Stimulated activated naive B cell treated with anti-CD40 and anti-IgM and Interleukin-4, amounts not matched to agents 10 μg/mL and 1 μg/mL and 100 μg/mL, for 72 hours (primary cell): ENCODE measurements at regions not wholly inside any gene's neighbourhood (a gene's known extent, or its start where the extent isn't known, plus 50 kb on each side); places are given as distances from the start of the nearest gene placed in this dataset.
A peak's percentile ranks its signal among the peaks of the same experiment; 100 is the strongest.

Experiments
- ATAC-seq, 2 donors: fragments of 150-1000 bp; cut with Tn5 transposase; replicated peaks; 2 replicates each; pipeline ENCODE4 v1.10.0; 2021; ENCODE audit warnings: moderate library complexity in 1 of 2
- DNase-seq: peaks from one replicate; pipeline ENCODE4 v3.0.0; 2021
- H3K27ac Mint-ChIP-seq: one replicate; pipeline ENCODE4 v1.8.0; 2022; ENCODE audit warnings: mild to moderate bottlenecking, mixed read lengths
- H3K27me3 Mint-ChIP-seq, 2 donors: one replicate each; pipeline ENCODE4 v1.8.0; 2022; ENCODE audit warnings: mixed read lengths in 2 of 2
- H3K36me3 Mint-ChIP-seq, 2 donors: one replicate each; pipeline ENCODE4 v1.8.0; 2022; ENCODE audit warnings: mixed read lengths in 2 of 2, mild to moderate bottlenecking in 1 of 2
- H3K4me1 Mint-ChIP-seq, 2 donors: one replicate each; pipeline ENCODE4 v1.8.0; 2022; ENCODE audit warnings: mixed read lengths in 2 of 2, mild to moderate bottlenecking in 1 of 2
- H3K4me3 Mint-ChIP-seq, 2 donors: one replicate each; pipeline ENCODE4 v1.8.0; 2022; ENCODE audit warnings: mild to moderate bottlenecking in 2 of 2, mixed read lengths in 2 of 2, moderate library complexity in 1 of 2
- H3K9me3 Mint-ChIP-seq, 2 donors: one replicate each; pipeline ENCODE4 v1.8.0; 2022; ENCODE audit warnings: mixed read lengths in 2 of 2, mild to moderate bottlenecking in 1 of 2

DNA sequence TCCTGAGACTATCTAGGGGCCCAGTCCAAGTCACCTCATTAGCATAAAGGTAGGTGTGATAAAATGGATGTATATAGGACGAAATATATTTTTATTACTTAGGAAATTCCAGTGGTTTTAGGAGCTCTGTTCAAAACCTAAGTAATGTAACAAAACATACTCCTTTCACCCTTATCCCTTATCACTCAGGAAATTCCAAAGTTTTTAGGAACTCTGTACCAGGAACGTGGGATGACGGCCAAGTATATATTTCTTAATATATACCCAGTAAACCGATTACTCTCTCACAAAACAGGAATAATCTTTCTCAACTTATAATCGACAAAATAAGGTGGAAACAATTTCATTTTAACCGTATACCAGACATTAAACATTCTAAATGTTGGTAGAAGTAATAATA, 195.7 kb downstream of the ZPLD1 start:
- H3K27me3 Mint-ChIP-seq: no peaks in the 10 kb centered on the region
- DNase-seq (no peak), ATAC-seq (no peak)
- H3K36me3 Mint-ChIP-seq: no peaks in the 10 kb centered on the region
- no peaks in the 10 kb centered on the region for H3K4me1 Mint-ChIP-seq
- H3K4me3 Mint-ChIP-seq: no peak overlapping the region
- H3K9me3 Mint-ChIP-seq: peaks cover 0 to 4% of the 10 kb centered on the region in 2 donors
- no peak overlapping the region for H3K27ac Mint-ChIP-seq

DNA sequence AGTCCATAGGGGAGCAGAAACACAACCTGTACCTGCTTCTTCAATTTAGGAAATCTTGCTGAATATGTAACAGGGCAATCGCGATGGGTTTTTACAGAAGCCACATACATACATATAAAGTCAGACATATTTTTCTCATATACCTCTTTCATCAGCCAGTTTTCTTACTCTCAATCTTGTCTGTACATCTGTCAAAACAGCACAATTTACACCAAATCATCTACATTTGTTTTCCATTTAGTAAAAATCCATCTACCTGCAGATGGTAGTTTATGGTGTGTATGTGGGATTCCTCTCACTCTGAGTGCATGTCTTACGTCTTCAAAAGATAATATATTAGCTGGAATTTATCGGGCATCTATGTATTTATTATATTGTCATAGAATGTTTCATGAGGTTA, 208.7 kb downstream of the ZPLD1 start:
- Mint-ChIP-seq H3K9me3 (peaks cover 0 to 2% of the 10 kb centered on the region in 2 donors), H3K27ac (no peak overlapping the region), H3K4me1 (no peaks in the 10 kb centered on the region), H3K36me3 (no peaks in the 10 kb centered on the region), H3K4me3 (no peak overlapping the region), H3K27me3 (peaks cover 0 to 6% of the 10 kb centered on the region in 2 donors)
- no peak for ATAC-seq
- no peak for DNase-seq

DNA sequence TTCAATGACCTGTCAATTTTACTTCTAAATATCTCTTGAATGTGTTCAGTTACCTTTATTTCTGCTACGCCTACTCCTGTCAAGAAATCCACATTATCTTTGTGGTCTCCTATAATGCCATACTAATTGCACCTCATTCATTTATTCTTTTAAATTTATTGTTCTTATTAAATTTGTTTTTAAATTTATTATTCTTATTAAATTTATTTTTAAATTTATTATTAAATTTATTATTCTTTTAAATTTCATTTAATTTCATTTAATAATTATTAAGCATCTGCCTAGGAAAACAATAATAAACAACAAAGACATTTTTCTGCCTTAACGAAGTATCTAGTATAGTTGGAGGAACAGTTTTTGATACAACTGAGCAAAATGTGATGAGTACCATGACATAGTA, 211.7 kb downstream of the ZPLD1 start:
- Mint-ChIP-seq H3K9me3 (peaks cover 0 to 2% of the 10 kb centered on the region in 2 donors), H3K36me3 (no peaks in the 10 kb centered on the region), H3K4me3 (no peak overlapping the region), H3K27ac (no peak overlapping the region), H3K4me1 (no peaks in the 10 kb centered on the region), H3K27me3 (peaks cover 0 to 6% of the 10 kb centered on the region in 2 donors)
- DNase-seq (no peak), ATAC-seq (no peak)

DNA sequence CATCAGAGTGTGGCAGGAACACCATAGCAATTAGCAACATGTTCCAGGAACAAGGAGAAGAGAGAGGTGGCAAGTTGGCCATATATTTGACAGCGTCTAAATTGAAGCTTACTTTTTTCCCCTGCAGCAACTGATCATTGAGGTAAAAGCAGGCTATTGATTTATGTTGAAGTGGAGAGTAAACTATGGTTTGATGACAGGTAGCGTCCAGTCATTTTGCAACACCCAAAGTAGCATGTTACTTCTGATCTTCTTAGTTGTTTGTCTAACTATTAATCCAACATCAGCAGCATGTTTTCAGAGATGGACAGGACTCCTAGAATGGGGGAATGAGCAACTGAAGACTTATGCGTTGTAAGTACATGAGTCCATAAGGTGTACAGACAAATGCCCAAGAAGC, 225.8 kb downstream of the ZPLD1 start:
- ATAC-seq (no peak), DNase-seq (no peak)
- H3K9me3 Mint-ChIP-seq: peaks cover 0 to 1% of the 10 kb centered on the region in 2 donors
- H3K27me3 Mint-ChIP-seq: peaks cover 6 to 9% of the 10 kb centered on the region in 2 donors
- H3K36me3 Mint-ChIP-seq: no peaks in the 10 kb centered on the region
- no peak overlapping the region for H3K4me3 Mint-ChIP-seq
- no peaks in the 10 kb centered on the region for H3K4me1 Mint-ChIP-seq
- no peak overlapping the region for H3K27ac Mint-ChIP-seq

DNA sequence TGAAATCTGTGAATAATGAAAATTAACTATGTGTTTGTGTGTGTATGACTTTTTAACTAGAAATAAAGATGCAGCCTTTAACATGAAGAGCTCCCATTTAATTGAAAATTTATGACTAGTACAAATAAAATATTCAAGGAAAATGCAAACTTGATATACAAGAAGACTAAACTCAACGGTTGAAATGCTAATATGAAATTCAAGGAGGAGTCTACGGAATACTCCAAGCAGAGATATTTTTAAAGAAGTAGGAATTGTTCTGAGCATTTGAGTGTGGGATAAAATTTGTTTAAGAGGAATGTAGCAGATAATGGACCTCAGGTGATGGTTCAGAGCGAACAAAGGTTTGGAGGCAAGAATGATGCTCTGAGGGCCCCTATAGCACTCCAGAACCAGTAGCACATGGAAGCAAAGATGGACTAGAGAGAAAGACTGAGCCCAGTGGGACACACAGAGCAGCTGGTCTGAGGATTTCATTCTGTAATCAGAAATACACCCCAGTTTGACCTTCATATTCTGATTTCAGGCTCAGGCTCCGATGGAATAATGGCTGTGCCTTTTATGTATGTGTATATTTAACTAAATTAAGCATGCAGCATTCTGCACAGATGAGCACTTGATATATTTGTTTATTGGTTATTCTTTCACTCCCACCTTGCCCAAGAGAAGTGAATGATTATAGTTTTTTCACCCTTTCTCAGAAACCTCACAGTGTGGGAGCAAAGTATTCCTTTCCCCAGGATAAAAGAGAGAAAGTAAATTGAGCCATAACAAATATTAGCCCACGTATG, 227.1 kb downstream of the ZPLD1 start:
- Mint-ChIP-seq H3K36me3 (no peaks in the 10 kb centered on the region), H3K9me3 (peaks cover 0 to 1% of the 10 kb centered on the region in 2 donors), H3K4me1 (no peaks in the 10 kb centered on the region), H3K4me3 (no peak overlapping the region), H3K27me3 (peaks cover 5 to 9% of the 10 kb centered on the region in 2 donors), H3K27ac (no peak overlapping the region)
- ATAC-seq (no peak), DNase-seq (no peak)

DNA sequence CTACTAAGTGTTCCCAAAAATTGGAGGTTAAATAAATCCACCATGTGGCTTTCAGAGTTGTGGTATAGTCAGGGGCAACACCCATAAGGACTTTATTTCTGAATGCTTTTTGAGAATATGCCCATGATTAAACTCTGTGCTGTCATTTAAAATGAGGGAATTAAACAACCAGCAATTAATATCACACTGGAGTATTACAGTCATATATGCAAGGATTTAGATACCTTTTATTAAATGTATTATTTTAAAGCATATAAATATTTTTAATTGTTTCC, 227.6 kb downstream of the ZPLD1 start:
- H3K36me3 Mint-ChIP-seq: no peaks in the 10 kb centered on the region

DNA sequence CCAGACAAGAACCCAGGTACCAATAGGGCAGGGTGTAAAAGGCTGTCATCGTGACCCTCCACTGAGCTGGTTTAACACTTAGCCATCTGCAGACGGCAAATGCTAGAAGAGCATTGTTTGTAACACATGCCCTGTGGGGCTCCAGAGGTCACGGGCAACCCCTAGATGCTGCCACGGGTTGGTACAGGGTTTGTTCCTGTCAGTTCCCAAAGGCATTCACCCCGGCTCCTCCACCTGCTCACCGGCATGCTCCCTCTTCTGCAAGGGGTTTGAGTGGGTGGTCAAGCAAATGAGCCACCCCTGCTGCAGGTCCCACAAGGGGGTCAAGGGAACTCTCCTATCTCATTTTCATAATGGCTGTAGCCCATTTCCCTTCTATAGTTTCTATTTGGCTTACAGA, 229.3 kb downstream of the ZPLD1 start:
- H3K4me3 Mint-ChIP-seq: no peak overlapping the region
- ATAC-seq (no peak), DNase-seq (no peak)
- no peak overlapping the region for H3K27ac Mint-ChIP-seq
- H3K9me3 Mint-ChIP-seq: no peaks in the 10 kb centered on the region
- peaks cover 9 to 12% of the 10 kb centered on the region in 2 donors for H3K27me3 Mint-ChIP-seq
- H3K4me1 Mint-ChIP-seq: no peaks in the 10 kb centered on the region
- no peaks in the 10 kb centered on the region for H3K36me3 Mint-ChIP-seq

More for the DNA sequence above, 227.6 kb downstream of the ZPLD1 start:
- no peak overlapping the region for H3K27ac Mint-ChIP-seq
- H3K9me3 Mint-ChIP-seq: peaks cover 0 to 1% of the 10 kb centered on the region in 2 donors
- ATAC-seq: no peak
- peaks cover 9% of the 10 kb centered on the region in 2 donors for H3K27me3 Mint-ChIP-seq
- no peak overlapping the region for H3K4me3 Mint-ChIP-seq
- DNase-seq: no peak
- no peaks in the 10 kb centered on the region for H3K4me1 Mint-ChIP-seq

DNA sequence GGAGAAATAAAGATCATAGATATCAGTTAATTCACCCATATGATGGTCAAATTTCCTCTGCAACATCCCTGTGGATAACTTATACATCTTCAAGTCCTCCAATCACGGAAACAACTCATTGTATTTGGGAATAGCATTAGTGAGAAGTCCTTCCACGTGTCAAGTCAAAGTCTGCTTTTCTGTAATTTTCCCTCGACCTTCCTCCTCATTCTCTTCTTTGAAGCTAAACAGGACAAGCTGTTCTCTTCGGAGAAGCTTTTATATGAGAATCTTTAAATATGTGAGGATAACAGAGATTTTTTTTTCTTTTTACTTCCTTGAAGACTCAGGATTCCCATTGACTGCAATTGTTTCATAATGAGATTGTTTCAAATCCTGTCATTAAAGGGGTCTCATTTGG, 230.4 kb downstream of the ZPLD1 start:
- Mint-ChIP-seq H3K9me3 (no peaks in the 10 kb centered on the region), H3K4me3 (no peak overlapping the region), H3K27ac (no peak overlapping the region), H3K4me1 (no peaks in the 10 kb centered on the region), H3K27me3 (peaks cover 9 to 14% of the 10 kb centered on the region in 2 donors), H3K36me3 (no peaks in the 10 kb centered on the region)
- no peak for ATAC-seq
- DNase-seq: no peak

DNA sequence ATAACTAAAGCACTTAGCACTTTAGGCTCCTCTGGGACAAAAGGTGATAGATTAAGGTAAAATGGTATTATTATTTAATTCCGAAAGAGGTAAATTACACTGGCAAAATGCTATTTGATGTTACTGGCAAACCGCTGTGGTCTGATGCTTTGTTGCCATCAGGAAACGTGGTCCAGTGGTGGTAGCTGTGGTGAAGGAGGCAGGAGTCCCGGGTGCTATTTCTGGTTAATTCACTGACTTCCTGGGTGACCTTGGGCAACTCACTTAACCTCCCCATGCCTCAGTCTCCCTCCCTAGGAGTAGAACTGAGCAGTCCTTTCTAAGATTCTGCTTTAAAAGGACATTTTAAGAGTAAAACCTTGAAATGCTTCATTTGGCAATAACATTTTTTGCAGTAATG, 233.4 kb downstream of the ZPLD1 start:
- ATAC-seq: no peak
- no peak overlapping the region for H3K27ac Mint-ChIP-seq
- no peaks in the 10 kb centered on the region for H3K4me1 Mint-ChIP-seq

DNA sequence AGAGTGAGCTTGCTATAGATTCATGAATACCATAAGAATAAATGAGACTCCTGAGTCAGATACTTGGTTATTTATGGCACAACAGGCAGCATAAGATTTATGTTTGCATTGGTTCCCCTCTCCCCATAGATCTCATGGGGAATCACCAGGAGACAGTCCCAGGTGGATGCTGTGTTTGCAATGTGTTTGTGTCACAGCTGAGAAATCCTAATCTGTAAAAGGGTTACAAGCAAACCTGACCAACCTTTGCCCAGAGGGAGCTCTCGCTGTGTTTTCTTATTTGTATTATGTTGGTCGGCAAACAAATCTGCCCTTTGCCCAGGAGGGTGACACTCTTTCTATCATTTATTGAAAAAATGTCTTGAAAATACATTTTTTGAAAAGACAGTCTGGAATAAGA, 236.2 kb downstream of the ZPLD1 start:
- no peaks in the 10 kb centered on the region for H3K36me3 Mint-ChIP-seq

More for the DNA sequence above, 233.4 kb downstream of the ZPLD1 start:
- DNase-seq: no peak
- Mint-ChIP-seq H3K27me3 (peaks cover 9 to 14% of the 10 kb centered on the region in 2 donors), H3K36me3 (no peaks in the 10 kb centered on the region), H3K4me3 (no peak overlapping the region), H3K9me3 (no peaks in the 10 kb centered on the region)

DNA sequence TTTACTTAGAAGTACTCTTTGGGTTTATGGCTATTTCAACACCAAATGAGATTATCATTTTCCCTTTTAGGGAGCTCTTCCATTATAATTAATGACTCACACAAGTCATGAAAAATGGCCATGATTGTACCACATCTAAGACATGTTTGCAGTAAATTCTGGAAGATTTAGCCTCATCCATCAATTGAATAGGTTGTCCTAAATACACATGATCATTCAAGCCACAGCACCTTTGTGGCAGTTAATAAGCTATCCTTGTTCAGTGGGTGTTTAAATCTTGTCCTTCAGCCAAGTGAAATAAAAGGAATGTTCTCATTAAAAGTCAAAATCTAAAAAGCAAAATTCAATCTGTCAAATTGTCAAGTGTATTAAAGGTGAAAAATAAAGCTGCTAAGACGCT, 237.5 kb downstream of the ZPLD1 start:
- H3K9me3 Mint-ChIP-seq: no peaks in the 10 kb centered on the region
- no peak overlapping the region for H3K27ac Mint-ChIP-seq

More for the DNA sequence above, 236.2 kb downstream of the ZPLD1 start:
- Mint-ChIP-seq H3K27me3 (peaks cover 7 to 16% of the 10 kb centered on the region in 2 donors), H3K4me3 (no peak overlapping the region), H3K27ac (no peak overlapping the region), H3K4me1 (peaks cover 0 to 5% of the 10 kb centered on the region in 2 donors), H3K9me3 (no peaks in the 10 kb centered on the region)
- DNase-seq (no peak), ATAC-seq (no peak)

DNA sequence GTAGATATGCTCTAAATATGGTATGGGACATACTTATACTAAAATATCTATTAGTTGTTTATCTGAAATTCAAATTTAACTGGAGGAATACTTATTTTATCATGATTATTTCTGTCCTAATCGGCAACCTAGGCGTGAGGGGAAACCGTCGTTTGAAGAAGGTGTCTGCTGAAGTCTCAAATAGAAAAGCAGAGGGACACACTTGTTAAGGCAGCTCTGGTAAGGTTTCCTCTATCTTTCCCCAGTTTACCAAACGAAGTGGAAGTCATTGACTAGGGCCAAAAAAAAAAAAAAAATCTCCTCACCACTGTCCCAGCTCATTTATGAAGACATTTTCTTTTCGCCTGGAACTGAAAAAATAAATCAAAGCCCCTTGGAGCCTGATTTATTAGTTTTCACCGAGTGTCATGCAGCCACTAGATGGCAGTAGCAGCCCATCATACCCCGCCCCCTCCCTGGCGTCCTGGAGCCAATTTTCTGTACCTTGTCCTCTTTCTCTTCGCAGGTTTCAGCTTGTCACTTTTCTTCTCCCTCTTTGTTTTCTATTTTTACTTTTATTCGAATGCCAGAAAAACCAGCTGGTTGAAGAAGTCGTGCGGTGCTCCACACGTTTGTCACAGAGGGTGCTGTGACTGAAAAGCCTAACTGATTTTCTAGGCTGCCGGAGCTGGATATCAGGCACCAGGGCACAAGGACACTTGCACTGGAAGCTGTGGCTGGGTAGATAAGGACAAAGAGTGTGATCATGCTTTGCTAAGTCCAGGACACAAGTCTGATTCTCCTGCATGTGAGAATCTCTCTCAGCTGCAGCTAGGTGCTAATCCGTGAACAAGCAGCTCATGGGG, 238.7 kb downstream of the ZPLD1 start:
- DNase-seq (peak; percentile 15), ATAC-seq (peak; percentile 72 to 74)
- Mint-ChIP-seq H3K4me3 (no peak overlapping the region), H3K4me1 (peaks cover 0 to 5% of the 10 kb centered on the region in 2 donors), H3K36me3 (no peaks in the 10 kb centered on the region), H3K27ac (no peak overlapping the region), H3K27me3 (peaks cover 7 to 12% of the 10 kb centered on the region in 2 donors), H3K9me3 (no peaks in the 10 kb centered on the region)

More for the DNA sequence above, 237.5 kb downstream of the ZPLD1 start:
- Mint-ChIP-seq H3K36me3 (no peaks in the 10 kb centered on the region), H3K4me1 (peaks cover 0 to 5% of the 10 kb centered on the region in 2 donors), H3K27me3 (peaks cover 7 to 12% of the 10 kb centered on the region in 2 donors), H3K4me3 (no peak overlapping the region)
- no peak for DNase-seq
- no peak for ATAC-seq

DNA sequence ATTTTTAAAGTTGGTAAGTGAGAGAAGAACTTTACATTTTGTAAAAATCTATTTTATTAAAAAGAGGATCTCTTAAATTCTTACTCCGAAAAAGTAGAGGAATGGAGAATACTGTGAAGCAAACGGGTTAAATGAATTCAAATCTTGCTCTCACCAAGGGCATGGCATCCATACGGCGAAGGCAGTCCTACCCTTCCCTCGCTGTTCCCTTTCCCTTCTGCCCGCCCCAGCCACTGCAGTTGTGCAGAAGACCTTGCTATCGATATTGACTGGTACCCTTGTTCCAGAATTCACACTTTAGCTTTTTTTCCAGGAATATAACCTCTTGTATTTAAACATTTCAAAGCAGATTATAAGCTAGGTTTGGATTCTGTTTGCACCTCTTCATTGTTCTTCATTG, 239.5 kb downstream of the ZPLD1 start:
- no peak for DNase-seq
- H3K4me1 Mint-ChIP-seq: peaks cover 0 to 5% of the 10 kb centered on the region in 2 donors
- no peak overlapping the region for H3K27ac Mint-ChIP-seq
- ATAC-seq: no peak
- no peak overlapping the region for H3K4me3 Mint-ChIP-seq
- H3K27me3 Mint-ChIP-seq: peaks cover 6 to 10% of the 10 kb centered on the region in 2 donors
- no peaks in the 10 kb centered on the region for H3K9me3 Mint-ChIP-seq
- H3K36me3 Mint-ChIP-seq: no peaks in the 10 kb centered on the region

DNA sequence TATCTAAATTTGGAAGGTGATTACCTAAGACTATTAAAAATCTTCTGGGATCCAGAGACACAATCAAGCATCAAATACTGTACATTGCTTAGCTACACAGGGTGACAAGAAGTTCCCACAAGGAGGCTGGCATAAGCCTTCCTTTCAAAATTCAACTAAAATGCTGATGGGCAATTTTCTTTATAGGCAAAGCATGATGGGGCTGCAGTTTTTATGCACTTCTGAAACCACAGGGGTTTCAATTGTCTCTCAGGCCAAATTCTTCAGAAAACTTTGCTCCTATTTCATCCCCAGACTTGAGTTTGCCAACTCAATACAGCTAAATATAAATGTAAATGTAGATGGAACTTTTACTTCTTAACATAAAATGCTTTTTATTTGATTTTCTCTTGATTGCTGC, 241.6 kb downstream of the ZPLD1 start:
- DNase-seq (no peak), ATAC-seq (no peak)
- no peaks in the 10 kb centered on the region for H3K9me3 Mint-ChIP-seq
- no peak overlapping the region for H3K27ac Mint-ChIP-seq
- peaks cover 0 to 5% of the 10 kb centered on the region in 2 donors for H3K4me1 Mint-ChIP-seq
- H3K27me3 Mint-ChIP-seq: peaks cover 6 to 12% of the 10 kb centered on the region in 2 donors
- H3K4me3 Mint-ChIP-seq: no peak overlapping the region
- H3K36me3 Mint-ChIP-seq: no peaks in the 10 kb centered on the region

DNA sequence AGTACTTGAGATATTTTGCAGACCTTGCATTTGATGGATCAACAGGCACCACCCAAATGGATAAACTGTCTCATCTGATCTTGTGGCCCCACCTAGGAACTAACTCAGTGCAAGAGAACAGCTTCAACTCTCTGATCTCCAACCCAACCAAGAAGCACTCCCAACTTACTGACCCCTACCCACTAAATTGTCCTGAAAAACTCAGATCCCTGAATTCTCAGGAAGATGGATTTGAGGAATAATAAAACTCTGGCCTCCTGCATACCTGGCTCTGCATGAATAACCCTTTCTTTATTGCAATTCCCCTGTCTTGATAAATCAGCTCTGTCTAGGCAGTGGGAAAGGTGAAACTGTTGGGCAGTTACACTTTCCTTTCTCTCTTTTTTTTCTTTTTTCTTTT, 247.9 kb downstream of the ZPLD1 start:
- Mint-ChIP-seq H3K9me3 (no peaks in the 10 kb centered on the region), H3K36me3 (no peaks in the 10 kb centered on the region), H3K4me1 (no peaks in the 10 kb centered on the region), H3K27ac (no peak overlapping the region), H3K27me3 (peaks cover 8 to 17% of the 10 kb centered on the region in 2 donors), H3K4me3 (no peak overlapping the region)
- DNase-seq (no peak), ATAC-seq (no peak)
